NT2/D1 (cell line): ENCODE measurements at regions not wholly inside any gene's neighbourhood (a gene's known extent, or its start where the extent isn't known, plus 50 kb on each side); places are given as distances from the start of the nearest gene placed in this dataset.

ENCODE experiments used
- SUZ12 ChIP-seq: IDR thresholded peaks from 2 replicates; pipeline ENCODE4 v1.6.1; 2011; ENCODE audit not compliant: insufficient read length, insufficient read depth; ENCODE audit errors: extremely low read depth
- ZNF274 ChIP-seq: IDR thresholded peaks from 2 replicates; pipeline ENCODE4 v1.6.1; 2011; ENCODE audit warnings: mild to moderate bottlenecking, low read depth, low read length

- TF ChIP-seq SUZ12, result no peak
- TF ChIP-seq ZNF274, result no peak
Measured at GRCh38 chr9:86572904-86573303, 218.7 kb upstream of the TUT7 start.
